H9 (cell line): ENCODE measurements at regions not wholly inside any gene's neighbourhood (a gene's known extent, or its start where the extent isn't known, plus 50 kb on each side); places are given as distances from the start of the nearest gene placed in this dataset.

Source experiments
- DNase-seq: peaks from one replicate; pipeline ENCODE4 v3.0.0-alpha.2; 2017
- H2AFZ ChIP-seq: one replicate; pipeline ENCODE4 v1.6.1; 2013; ENCODE audit warnings: mild to moderate bottlenecking, low read length, control low read depth, moderate library complexity
- H2AK5ac ChIP-seq: 2 replicates; pipeline ENCODE4 v1.6.1; 2013; ENCODE audit warnings: low read length, control low read depth, mixed read lengths; ENCODE audit not compliant: insufficient read length
- H2BK120ac ChIP-seq: one replicate; pipeline ENCODE4 v1.6.1; 2013; ENCODE audit warnings: low read depth, mild to moderate bottlenecking, low read length, control low read depth, inconsistent platforms; ENCODE audit not compliant: poor library complexity, severe bottlenecking
- H2BK12ac ChIP-seq: 2 replicates; pipeline ENCODE4 v1.6.1; 2013; ENCODE audit warnings: low read length, control low read depth, mixed read lengths, low read depth; ENCODE audit not compliant: insufficient read length
- H2BK15ac ChIP-seq: 2 replicates; pipeline ENCODE4 v1.6.1; 2013; ENCODE audit warnings: low read depth, low read length, control low read depth
- H2BK20ac ChIP-seq: one replicate; pipeline ENCODE4 v1.6.1; 2013; ENCODE audit warnings: low read depth, mild to moderate bottlenecking, low read length, control low read depth, inconsistent platforms; ENCODE audit not compliant: poor library complexity, severe bottlenecking
- H2BK5ac ChIP-seq: 2 replicates; pipeline ENCODE4 v1.6.1; 2013; ENCODE audit warnings: low read length, control low read depth, mixed read lengths; ENCODE audit not compliant: insufficient read length
- H3K14ac ChIP-seq: 2 replicates; pipeline ENCODE4 v1.6.1; 2013; ENCODE audit warnings: low read length, control low read depth; ENCODE audit not compliant: insufficient read depth
- H3K18ac ChIP-seq: 2 replicates; pipeline ENCODE4 v1.6.1; 2013; ENCODE audit warnings: low read depth, mild to moderate bottlenecking, mixed read lengths, low read length, control low read depth; ENCODE audit not compliant: insufficient read length
- H3K23ac ChIP-seq: 2 replicates; pipeline ENCODE4 v1.6.1; 2013; ENCODE audit warnings: low read length, control low read depth, mixed read lengths, low read depth; ENCODE audit not compliant: insufficient read length
- H3K23me2 ChIP-seq: 2 replicates; pipeline ENCODE4 v1.6.1; 2013; ENCODE audit warnings: low read depth, mild to moderate bottlenecking, mixed read lengths, low read length, control low read depth; ENCODE audit not compliant: insufficient read length, poor library complexity, severe bottlenecking
- H3K27ac ChIP-seq: 2 replicates; pipeline ENCODE4 v1.5.1; 2013; ENCODE audit warnings: low read length, control low read depth, mixed read lengths, low read depth; ENCODE audit not compliant: insufficient read length
- H3K27me3 ChIP-seq: 2 replicates; pipeline ENCODE4 v1.6.1; 2013; ENCODE audit warnings: low read length, control low read depth, inconsistent platforms; ENCODE audit not compliant: insufficient read depth
- H3K4ac ChIP-seq: 2 replicates; pipeline ENCODE4 v1.6.1; 2013; ENCODE audit warnings: low read depth, mild to moderate bottlenecking, control low read depth, inconsistent platforms, low read length, moderate library complexity
- H3K4me1 ChIP-seq: 2 replicates; pipeline ENCODE4 v1.6.1; 2013; ENCODE audit warnings: low read length, control low read depth, inconsistent platforms; ENCODE audit not compliant: insufficient read depth
- H3K4me2 ChIP-seq: 2 replicates; pipeline ENCODE4 v1.6.1; 2013; ENCODE audit warnings: low read length, control low read depth, mixed read lengths; ENCODE audit not compliant: insufficient read length, insufficient read depth
- H3K56ac ChIP-seq: 2 replicates; pipeline ENCODE4 v1.6.1; 2013; ENCODE audit warnings: low read depth, mild to moderate bottlenecking, mixed read lengths, low read length, control low read depth; ENCODE audit not compliant: insufficient read length
- H3K79me1 ChIP-seq: 2 replicates; pipeline ENCODE4 v1.6.1; 2013; ENCODE audit warnings: low read depth, mild to moderate bottlenecking, moderate library complexity, low read length, control low read depth, inconsistent platforms; ENCODE audit not compliant: insufficient read depth, poor library complexity, severe bottlenecking
- H3K79me2 ChIP-seq: 2 replicates; pipeline ENCODE4 v1.6.1; 2013; ENCODE audit warnings: low read length, control low read depth, inconsistent platforms; ENCODE audit not compliant: insufficient read depth
- H3K9ac ChIP-seq: 2 replicates; pipeline ENCODE4 v1.6.1; 2013; ENCODE audit warnings: low read length, control low read depth, mixed read lengths; ENCODE audit not compliant: insufficient read length; ENCODE audit errors: extremely low read depth
- H3K9me3 ChIP-seq: one replicate; pipeline ENCODE4 v1.6.1; 2013; ENCODE audit warnings: low read depth, low read length, inconsistent platforms; ENCODE audit not compliant: control insufficient read depth
- H3T11ph ChIP-seq: one replicate; pipeline ENCODE4 v1.6.1; 2013; ENCODE audit warnings: mild to moderate bottlenecking, low read length, control low read depth, inconsistent platforms
- H4K20me1 ChIP-seq: one replicate; pipeline ENCODE4 v1.6.1; 2013; ENCODE audit not compliant: control insufficient read depth, insufficient read length, insufficient read depth
- H4K5ac ChIP-seq: 2 replicates; pipeline ENCODE4 v1.6.1; 2013; ENCODE audit warnings: low read depth, mild to moderate bottlenecking, mixed read lengths, low read length, control low read depth; ENCODE audit not compliant: insufficient read length
- H4K8ac ChIP-seq: replicated peaks from 2 replicates; pipeline ENCODE4 v1.6.1; 2013; ENCODE audit warnings: low read length, control low read depth, mixed read lengths, low read depth; ENCODE audit not compliant: insufficient read length
- H4K91ac ChIP-seq: 2 replicates; pipeline ENCODE4 v1.6.1; 2013; ENCODE audit warnings: low read depth, mild to moderate bottlenecking, moderate library complexity, mixed read lengths, low read length, control low read depth; ENCODE audit not compliant: insufficient read length
- H3K27ac Mint-ChIP-seq, 3 experiments: 2 replicates in 2 of 3; 3 replicates in 1 of 3; pipeline ENCODE4 v1.8.0; 2020 to 2021; ENCODE audit warnings: mixed read lengths in 3 of 3, mild to moderate bottlenecking in 1 of 3, moderate library complexity in 1 of 3
- H3K27me3 Mint-ChIP-seq: 2 replicates; pipeline ENCODE4 v1.8.0; 2021; ENCODE audit warnings: low read depth, mild to moderate bottlenecking, moderate library complexity, mixed read lengths
- H3K36me3 Mint-ChIP-seq, 3 experiments: 2 replicates in 2 of 3; 3 replicates in 1 of 3; pipeline ENCODE4 v1.8.0; 2020 to 2021; ENCODE audit warnings: low read depth in 3 of 3, mixed read lengths in 3 of 3; ENCODE audit not compliant: insufficient read depth in 1 of 3
- H3K4me1 Mint-ChIP-seq, 2 experiments: 2 replicates each; pipeline ENCODE4 v1.8.0; 2020; ENCODE audit warnings: mixed read lengths in 2 of 2
- H3K4me3 Mint-ChIP-seq, 2 experiments: 2 replicates in 1 of 2; 3 replicates in 1 of 2; pipeline ENCODE4 v1.8.0; 2020 to 2021; ENCODE audit warnings: mild to moderate bottlenecking in 2 of 2, mixed read lengths in 2 of 2, moderate library complexity in 1 of 2
- H3K9me3 Mint-ChIP-seq, 2 experiments: 2 replicates in 1 of 2; 3 replicates in 1 of 2; pipeline ENCODE4 v1.8.0; 2020; ENCODE audit warnings: mild to moderate bottlenecking in 2 of 2, mixed read lengths in 2 of 2, moderate library complexity in 1 of 2
- WGBS: extraction: QIAGEN DNeasy Blood & Tissue Kit; methylation state at CpG from one replicate; pipeline ENCODE4 v1.1.7; 2013; ENCODE audit warnings: missing lambda C conversion rate, low lambda C conversion rate, mixed read lengths; ENCODE audit not compliant: insufficient read length; ENCODE audit errors: extremely low coverage; 5-methylcytosine and 5-hydroxymethylcytosine counted together
- TF ChIP-seq, protein P1 (sequence below): fragments of 200-600 bp; sonication (generic); conservative IDR thresholded peaks from 3 replicates; pipeline ENCODE4 v1.8.0; 2021; ENCODE audit warnings: antibody characterized with exemption, mild to moderate bottlenecking

- no CpG with 5 or more reads among the region's 5 CpGs for WGBS
- H3K4me1 Mint-ChIP-seq, result peaks cover 26 to 38% of the 10 kb centered on the region in 2 experiments
- peaks cover 27% of the 10 kb centered on the region for H3K27me3 Mint-ChIP-seq
- H3K9me3 Mint-ChIP-seq, result peaks cover 4 to 9% of the 10 kb centered on the region in 2 experiments
- no peaks in the 10 kb centered on the region for H3K9me3 ChIP-seq
- H2BK12ac ChIP-seq, result no peak overlapping the region
- TF ChIP-seq, protein P1, sequence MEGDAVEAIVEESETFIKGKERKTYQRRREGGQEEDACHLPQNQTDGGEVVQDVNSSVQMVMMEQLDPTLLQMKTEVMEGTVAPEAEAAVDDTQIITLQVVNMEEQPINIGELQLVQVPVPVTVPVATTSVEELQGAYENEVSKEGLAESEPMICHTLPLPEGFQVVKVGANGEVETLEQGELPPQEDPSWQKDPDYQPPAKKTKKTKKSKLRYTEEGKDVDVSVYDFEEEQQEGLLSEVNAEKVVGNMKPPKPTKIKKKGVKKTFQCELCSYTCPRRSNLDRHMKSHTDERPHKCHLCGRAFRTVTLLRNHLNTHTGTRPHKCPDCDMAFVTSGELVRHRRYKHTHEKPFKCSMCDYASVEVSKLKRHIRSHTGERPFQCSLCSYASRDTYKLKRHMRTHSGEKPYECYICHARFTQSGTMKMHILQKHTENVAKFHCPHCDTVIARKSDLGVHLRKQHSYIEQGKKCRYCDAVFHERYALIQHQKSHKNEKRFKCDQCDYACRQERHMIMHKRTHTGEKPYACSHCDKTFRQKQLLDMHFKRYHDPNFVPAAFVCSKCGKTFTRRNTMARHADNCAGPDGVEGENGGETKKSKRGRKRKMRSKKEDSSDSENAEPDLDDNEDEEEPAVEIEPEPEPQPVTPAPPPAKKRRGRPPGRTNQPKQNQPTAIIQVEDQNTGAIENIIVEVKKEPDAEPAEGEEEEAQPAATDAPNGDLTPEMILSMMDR, result no peak
- H2BK5ac ChIP-seq, result no peak overlapping the region
- no peak overlapping the region for H3K4ac ChIP-seq
- peaks cover 3% of the 10 kb centered on the region; the same call in 1 of the 2 replicates for H3K4me1 ChIP-seq
- H3K9ac ChIP-seq, result no peak overlapping the region
- DNase-seq, result no peak
- no peak overlapping the region for H3K56ac ChIP-seq
- H4K5ac ChIP-seq, result no peak overlapping the region
- H4K20me1 ChIP-seq, result no peaks in the 10 kb centered on the region
- H3K23me2 ChIP-seq, result no peaks in the 10 kb centered on the region
- no peak overlapping the region for H2AFZ ChIP-seq
- H3K27ac Mint-ChIP-seq, result peak overlapping the region in 1 of 3 experiments; percentile 22; a peak in 2 of 7 replicates
- no peak overlapping the region for H2BK15ac ChIP-seq
- H3K4me3 Mint-ChIP-seq, result no peak overlapping the region
- H3T11ph ChIP-seq, result no peak overlapping the region
- no peak overlapping the region for H3K18ac ChIP-seq
- H3K79me2 ChIP-seq, result no peaks in the 10 kb centered on the region
- H3K4me2 ChIP-seq, result peak overlapping the region; percentile 18
- H2BK120ac ChIP-seq, result no peak overlapping the region
- H4K8ac ChIP-seq, result no peak overlapping the region
- no peak overlapping the region for H3K23ac ChIP-seq
- H3K14ac ChIP-seq, result no peak overlapping the region
- no peak overlapping the region for H4K91ac ChIP-seq
- peaks cover 0 to 5% (median 0%) of the 10 kb centered on the region in 3 experiments; a peak in 3 of 7 replicates for H3K36me3 Mint-ChIP-seq
- H2AK5ac ChIP-seq, result no peak overlapping the region
- H3K27me3 ChIP-seq, result no peaks in the 10 kb centered on the region
- H3K27ac ChIP-seq, result no peak overlapping the region
- H3K79me1 ChIP-seq, result no peaks in the 10 kb centered on the region
- H2BK20ac ChIP-seq, result no peak overlapping the region
Measured at GRCh38 chr1:4965346-4966075, 311.1 kb downstream of the AJAP1 start.
